ENCODE measurements at regions not wholly inside any gene's neighbourhood (a gene's known extent, or its start where the extent isn't known, plus 50 kb on each side); places are given as distances from the start of the nearest gene placed in this dataset.

GRCh38 chr20:23229989-23230388 is 120.6 kb upstream of the NXT1 start:
- ATAC-seq (no peak), DNase-seq (ENCODE audit: low spot score in 2 of 2) (no peak)
- no peak overlapping the region for H3K27ac Mint-ChIP-seq
- H3K9me3 Mint-ChIP-seq, result peaks cover 0 to 8% of the 10 kb centered on the region in 2 donors
- H3K36me3 Mint-ChIP-seq, result peaks cover 0 to 5% of the 10 kb centered on the region in 2 donors

DNA sequence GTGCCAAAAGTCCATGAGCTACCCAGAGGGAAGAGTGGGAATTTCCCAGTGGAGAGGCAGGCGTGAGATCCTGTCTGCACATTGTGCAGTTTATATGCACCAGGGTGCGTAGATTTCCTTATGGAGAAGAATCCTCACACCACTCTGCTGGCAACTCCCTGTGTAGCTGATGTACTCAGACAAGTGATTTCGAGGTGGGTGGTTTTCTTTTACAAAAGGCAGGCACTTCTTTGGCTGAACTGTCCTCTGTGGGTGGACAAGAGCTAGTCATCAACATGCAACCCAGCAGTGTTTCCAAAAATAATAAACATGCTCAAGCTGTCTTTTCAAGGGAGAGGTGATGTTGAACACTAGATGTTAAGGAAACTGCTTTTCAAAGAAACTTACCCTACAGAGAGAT is 121.7 kb upstream of the NXT1 start:
- Mint-ChIP-seq H3K36me3 (peaks cover 0 to 5% of the 10 kb centered on the region in 2 donors), H3K27ac (no peak overlapping the region), H3K9me3 (peaks cover 0 to 8% of the 10 kb centered on the region in 2 donors)
- DNase-seq (ENCODE audit: low spot score in 2 of 2) (no peak), ATAC-seq (no peak)

- no peak overlapping the region for H3K27ac Mint-ChIP-seq
- peaks cover 0 to 8% of the 10 kb centered on the region in 2 donors for H3K36me3 Mint-ChIP-seq
- peaks cover 3 to 11% of the 10 kb centered on the region in 2 donors for H3K9me3 Mint-ChIP-seq
- ATAC-seq (no peak), DNase-seq (ENCODE audit: low spot score in 2 of 2) (no peak)
Observed at GRCh38 chr20:23227976-23228375, 122.6 kb upstream of the NXT1 start.

DNA sequence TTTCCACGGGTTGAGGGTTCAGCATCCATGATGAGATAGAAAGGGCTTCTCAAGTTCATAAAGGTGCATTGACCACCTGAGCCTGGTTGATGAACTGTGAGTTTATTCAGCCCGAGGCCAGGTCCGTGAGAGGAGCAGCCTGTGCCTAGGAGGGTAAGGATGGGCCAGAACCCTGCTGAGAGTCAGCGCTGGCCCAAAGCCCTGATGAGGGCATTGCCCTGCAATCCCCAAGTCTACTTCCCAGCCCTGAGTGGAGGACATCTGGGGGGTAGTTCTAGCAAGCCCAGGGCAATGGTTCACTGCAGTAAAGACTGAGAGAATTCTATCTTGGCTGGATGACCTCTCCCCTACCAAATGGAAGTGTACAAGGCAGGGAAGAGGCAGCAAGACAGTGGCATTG is 123.3 kb upstream of the NXT1 start:
- no peak for ATAC-seq
- H3K27ac Mint-ChIP-seq, result no peak overlapping the region
- DNase-seq (ENCODE audit: low spot score in 2 of 2), result no peak
- peaks cover 7 to 17% of the 10 kb centered on the region in 2 donors for H3K9me3 Mint-ChIP-seq
- H3K36me3 Mint-ChIP-seq, result peaks cover 0 to 15% of the 10 kb centered on the region in 2 donors

DNA sequence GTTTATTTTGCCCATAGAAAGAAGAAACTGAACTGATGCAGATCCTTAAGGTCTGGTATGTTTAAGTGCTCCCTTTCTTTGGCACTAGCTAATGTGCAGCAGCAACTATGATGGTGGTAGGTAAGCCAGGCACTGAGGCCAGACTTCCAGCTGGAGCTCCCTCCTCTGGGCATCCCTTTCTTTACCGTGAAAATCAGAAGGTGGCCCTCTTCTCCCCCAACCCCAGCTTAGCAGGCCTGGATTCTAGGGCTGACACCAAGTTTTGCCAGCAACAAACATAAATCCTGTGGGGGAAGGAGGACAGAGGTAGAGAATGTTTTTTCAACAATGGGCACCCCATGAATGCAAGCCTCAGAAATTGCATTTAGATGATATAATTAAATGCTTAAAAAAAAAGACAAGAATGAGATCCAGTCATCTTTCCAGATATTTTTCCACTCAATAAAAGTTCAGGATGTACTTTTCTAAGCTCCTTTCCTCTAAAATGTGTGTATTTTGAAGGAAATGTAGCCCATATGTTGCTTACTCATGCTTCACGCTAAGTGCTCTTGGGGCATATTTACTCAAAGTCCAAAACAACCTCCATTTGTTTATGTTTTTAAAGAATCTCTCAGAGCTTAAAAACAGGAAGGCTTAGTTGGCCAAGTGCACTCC is 123.9 kb upstream of the NXT1 start:
- ATAC-seq, result no peak
- H3K36me3 Mint-ChIP-seq, result peaks cover 5 to 16% of the 10 kb centered on the region in 2 donors
- peaks cover 12 to 17% of the 10 kb centered on the region in 2 donors for H3K9me3 Mint-ChIP-seq

DNA sequence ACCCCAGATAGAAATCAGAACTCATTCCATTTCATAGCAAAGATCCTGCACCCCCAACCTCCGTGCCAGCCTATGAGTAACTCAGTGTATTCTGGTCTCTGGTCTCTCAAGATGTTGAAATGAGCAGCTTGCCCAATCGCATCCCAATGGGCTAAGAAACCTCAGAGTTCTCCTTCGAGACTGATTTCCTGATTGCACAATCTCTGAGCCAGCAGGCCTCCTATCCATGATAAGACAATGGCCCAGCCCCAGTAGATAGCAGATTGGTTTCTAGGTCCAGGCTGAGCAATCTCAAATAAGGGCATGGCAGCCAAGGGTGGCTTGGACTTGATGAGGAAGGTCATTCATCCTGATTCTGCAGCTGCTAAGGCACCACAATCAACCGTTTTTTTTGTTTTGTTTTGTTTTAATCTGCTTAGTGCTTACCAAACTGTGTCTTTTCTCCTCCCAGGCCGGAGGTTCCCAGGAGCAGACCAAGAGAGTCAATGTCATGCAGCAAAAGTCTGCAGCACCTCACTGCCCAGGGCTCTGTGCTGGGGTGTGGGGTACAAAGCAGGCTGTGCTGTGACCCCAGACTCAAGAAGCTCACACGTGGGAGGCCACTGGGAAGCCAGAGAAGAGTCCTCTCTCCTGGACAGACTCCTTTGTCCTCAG is 125.1 kb upstream of the NXT1 start:
- ATAC-seq, result no peak
- peaks cover 9 to 23% of the 10 kb centered on the region in 2 donors for H3K36me3 Mint-ChIP-seq
- H3K9me3 Mint-ChIP-seq, result peaks cover 16 to 20% of the 10 kb centered on the region in 2 donors
- DNase-seq (ENCODE audit: low spot score in 2 of 2), result no peak
- H3K27ac Mint-ChIP-seq, result no peak overlapping the region

More for the DNA sequence above, 123.9 kb upstream of the NXT1 start:
- no peak for DNase-seq (ENCODE audit: low spot score in 2 of 2)
- no peak overlapping the region for H3K27ac Mint-ChIP-seq

GRCh38 chr20:23224806-23225205 is 125.8 kb upstream of the NXT1 start:
- H3K27ac Mint-ChIP-seq, result no peak overlapping the region
- H3K36me3 Mint-ChIP-seq, result peaks cover 9 to 23% of the 10 kb centered on the region in 2 donors
- ATAC-seq (no peak), DNase-seq (ENCODE audit: low spot score in 2 of 2) (no peak)
- peaks cover 21 to 23% of the 10 kb centered on the region in 2 donors for H3K9me3 Mint-ChIP-seq

- H3K9me3 Mint-ChIP-seq, result peaks cover 24 to 25% of the 10 kb centered on the region in 2 donors
- peaks cover 9 to 23% of the 10 kb centered on the region in 2 donors for H3K36me3 Mint-ChIP-seq
- ATAC-seq, result no peak
- no peak overlapping the region for H3K27ac Mint-ChIP-seq
- DNase-seq (ENCODE audit: low spot score in 2 of 2), result no peak
Observed at GRCh38 chr20:23223908-23224580, 126.5 kb upstream of the NXT1 start.

DNA sequence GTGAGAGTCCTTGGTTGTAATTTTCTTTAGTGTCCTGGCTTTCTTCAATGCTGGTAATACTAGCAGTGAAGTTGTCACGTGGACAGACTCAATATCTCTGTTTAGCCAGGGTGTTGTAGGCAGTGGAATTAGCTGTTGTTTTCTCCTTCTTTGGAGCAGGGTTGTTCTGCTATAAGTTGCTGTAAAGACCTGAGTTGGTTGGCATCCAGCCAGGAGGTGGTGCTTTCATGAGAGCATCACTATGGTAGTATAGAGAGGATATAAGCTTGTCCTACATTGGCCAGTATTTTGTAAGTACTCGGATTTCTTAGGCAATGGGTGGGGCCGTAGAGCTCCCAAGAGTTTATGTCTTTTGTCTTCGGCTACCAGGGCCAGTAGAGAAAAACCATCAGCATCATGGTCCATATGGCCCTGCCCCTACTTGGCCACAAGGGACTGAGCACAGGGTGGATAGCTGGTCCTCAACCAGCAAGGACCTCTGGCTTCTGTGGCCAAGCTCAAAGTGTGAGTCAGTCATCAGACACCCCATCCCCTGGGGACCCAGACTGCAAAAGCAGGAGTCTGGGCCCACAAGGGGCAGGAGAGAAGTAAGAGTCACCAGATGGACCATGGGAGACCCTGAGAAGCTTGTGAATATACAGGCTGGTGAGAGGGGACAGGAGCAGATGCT is 127.9 kb upstream of the NXT1 start:
- Mint-ChIP-seq H3K27ac (no peak overlapping the region), H3K36me3 (peaks cover 9 to 23% of the 10 kb centered on the region in 2 donors), H3K9me3 (peaks cover 29 to 35% of the 10 kb centered on the region in 2 donors)
- no peak for ATAC-seq
- no peak for DNase-seq (ENCODE audit: low spot score in 2 of 2)

- H3K27ac Mint-ChIP-seq, result no peak overlapping the region
- no peak for ATAC-seq
Observed at GRCh38 chr20:23217023-23217422, 130.9 kb upstream of the CD93 start.

GRCh38 chr20:23215344-23215995 is 129.3 kb upstream of the CD93 start:
- DNase-seq (ENCODE audit: low spot score in 2 of 2) (no peak), ATAC-seq (no peak)
- H3K36me3 Mint-ChIP-seq, result no peaks in the 10 kb centered on the region
- peaks cover 12 to 15% of the 10 kb centered on the region in 2 donors for H3K9me3 Mint-ChIP-seq
- H3K27ac Mint-ChIP-seq, result no peak overlapping the region

More at GRCh38 chr20:23217023-23217422, 130.9 kb upstream of the CD93 start:
- DNase-seq (ENCODE audit: low spot score in 2 of 2), result no peak
- peaks cover 7 to 11% of the 10 kb centered on the region in 2 donors for H3K36me3 Mint-ChIP-seq
- peaks cover 19 to 24% of the 10 kb centered on the region in 2 donors for H3K9me3 Mint-ChIP-seq

- Mint-ChIP-seq H3K27ac (no peak overlapping the region), H3K36me3 (no peaks in the 10 kb centered on the region), H3K9me3 (peaks cover 9 to 12% of the 10 kb centered on the region in 2 donors)
- DNase-seq (ENCODE audit: low spot score in 2 of 2) (no peak), ATAC-seq (no peak)
Observed at GRCh38 chr20:23214903-23215302, 128.8 kb upstream of the CD93 start.

DNA sequence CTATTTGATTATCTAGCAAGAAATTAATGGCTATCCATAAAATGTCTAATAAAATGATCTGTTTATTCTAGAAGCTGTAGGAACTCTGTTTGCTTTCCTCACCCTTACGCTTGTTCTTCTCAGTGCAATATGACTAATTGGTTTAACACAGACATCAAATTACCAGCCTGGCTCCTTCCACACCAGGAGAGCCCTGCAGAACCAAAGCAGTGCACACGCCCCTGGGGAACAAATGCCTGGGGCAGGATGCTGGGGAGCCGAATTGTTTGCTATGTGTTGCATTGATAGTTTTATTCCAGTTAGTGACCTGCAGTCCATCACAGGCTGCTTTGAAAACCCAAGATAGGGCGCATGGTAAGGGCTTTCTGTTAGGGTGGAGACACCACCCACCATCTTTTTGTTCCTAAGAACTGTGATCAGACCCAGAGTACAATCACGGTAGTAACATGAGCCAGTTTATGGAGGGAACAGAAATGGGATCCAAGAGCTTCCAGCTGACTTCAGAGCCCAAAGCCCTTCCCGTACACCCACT is 126.4 kb upstream of the CD93 start:
- Mint-ChIP-seq H3K9me3 (no peaks in the 10 kb centered on the region), H3K27ac (no peak overlapping the region), H3K36me3 (no peaks in the 10 kb centered on the region)
- DNase-seq (ENCODE audit: low spot score in 2 of 2) (no peak), ATAC-seq (no peak)

GRCh38 chr20:23212011-23212410 is 125.9 kb upstream of the CD93 start:
- H3K27ac Mint-ChIP-seq, result no peak overlapping the region
- H3K9me3 Mint-ChIP-seq, result no peaks in the 10 kb centered on the region
- ATAC-seq (no peak), DNase-seq (ENCODE audit: low spot score in 2 of 2) (no peak)
- H3K36me3 Mint-ChIP-seq, result no peaks in the 10 kb centered on the region

GRCh38 chr20:23211164-23211563 is 125.0 kb upstream of the CD93 start:
- DNase-seq (ENCODE audit: low spot score in 2 of 2), result no peak
- Mint-ChIP-seq H3K36me3 (no peaks in the 10 kb centered on the region), H3K9me3 (no peaks in the 10 kb centered on the region), H3K27ac (no peak overlapping the region)
- ATAC-seq, result no peak

DNA sequence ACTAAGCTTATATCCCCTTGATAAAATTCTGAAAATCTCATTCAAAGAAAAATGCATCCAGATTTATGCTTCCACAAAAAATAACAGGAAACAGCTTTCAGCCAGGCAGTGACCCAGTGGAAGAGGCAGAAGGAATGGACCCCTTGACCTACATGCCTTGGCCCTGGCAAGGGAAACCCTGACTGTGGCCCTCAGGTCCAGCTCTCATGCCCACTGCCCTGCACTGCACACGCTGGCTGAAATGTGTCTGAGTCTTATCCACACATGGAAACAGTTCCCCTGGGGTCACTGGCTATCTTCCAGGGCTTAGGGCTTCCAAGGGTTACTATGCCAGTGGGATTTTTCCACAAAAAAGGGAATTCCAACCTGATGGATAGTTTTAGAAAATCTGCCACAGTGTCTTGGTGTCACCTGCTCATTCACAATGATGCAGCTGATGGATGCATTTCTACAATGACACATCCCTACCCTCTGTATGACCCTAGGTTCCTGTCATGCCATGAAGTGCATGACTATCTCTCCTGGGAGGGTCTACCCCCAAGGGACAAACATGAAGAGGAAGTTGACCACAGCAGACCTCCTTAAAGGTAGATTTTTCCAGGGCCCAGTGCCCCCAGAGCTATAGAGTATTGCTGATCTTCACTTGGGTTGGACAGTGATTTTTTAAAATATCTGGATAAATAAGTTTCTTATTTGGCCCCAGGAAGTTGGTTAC is 121.9 kb upstream of the CD93 start:
- Mint-ChIP-seq H3K36me3 (no peaks in the 10 kb centered on the region), H3K27ac (no peak overlapping the region), H3K9me3 (no peaks in the 10 kb centered on the region)
- DNase-seq (ENCODE audit: low spot score in 2 of 2), result no peak
- no peak for ATAC-seq

Measured in activated naive CD4-positive, alpha-beta T cell treated with anti-CD3 and anti-CD28 coated beads, Interleukin-2, amount 50 U/mL, for 72 hours (primary cell).